Esophagus muscularis mucosa (tissue), 4 donors: ENCODE measurements at regions not wholly inside any gene's neighbourhood (a gene's known extent, or its start where the extent isn't known, plus 50 kb on each side); places are given as distances from the start of the nearest gene placed in this dataset.

Experiments used
- EP300 ChIP-seq: sonication (generic); formaldehyde crosslinking; IDR thresholded peaks from one replicate; pipeline ENCODE4 v1.6.1; 2017; ENCODE audit warnings: antibody characterized with exemption
- POLR2A ChIP-seq: fragments of 450-650 bp; IDR thresholded peaks from one replicate; pipeline ENCODE4 v1.6.1; 2017; ENCODE audit warnings: antibody characterized with exemption, moderate library complexity, mild to moderate bottlenecking, low read depth
- POLR2AphosphoS5 ChIP-seq, 2 donors: sonication (generic); formaldehyde crosslinking; IDR thresholded peaks; one replicate each; pipeline ENCODE4 v1.6.1; 2017; ENCODE audit warnings: antibody characterized with exemption in 2 of 2
- TF ChIP-seq, protein P1 (sequence below), 3 experiments: fragments of 200-600 bp in 2 of 3; fragments of 450-650 bp in 1 of 3; sonication (generic) in 2 of 3; IDR thresholded peaks; one replicate each; pipeline ENCODE4 v1.5.1; 2017 to 2019; ENCODE audit warnings: antibody characterized with exemption in 3 of 3, mild to moderate bottlenecking in 2 of 3, moderate library complexity in 1 of 3

DNA sequence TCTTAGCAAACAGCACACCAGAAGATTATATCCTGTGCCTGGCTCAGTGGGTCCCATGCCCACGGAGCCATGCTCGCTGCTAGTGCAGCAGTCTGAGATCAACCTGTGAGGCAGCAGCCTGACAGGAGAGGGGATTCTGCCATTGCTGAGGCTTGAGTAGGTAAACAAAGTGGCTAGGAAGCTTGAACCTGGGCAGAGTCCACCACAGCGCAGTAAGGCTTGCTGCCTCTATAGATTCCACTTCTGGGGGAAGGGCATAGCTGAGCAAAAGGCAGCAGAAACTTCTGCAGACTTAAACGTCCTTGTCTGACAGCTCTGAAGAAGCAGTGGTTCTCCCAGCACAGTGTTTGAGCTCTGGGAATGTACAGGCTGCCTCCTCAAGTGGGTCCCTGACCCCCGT is 210.3 kb downstream of the RMST start:
- TF ChIP-seq, protein P1, sequence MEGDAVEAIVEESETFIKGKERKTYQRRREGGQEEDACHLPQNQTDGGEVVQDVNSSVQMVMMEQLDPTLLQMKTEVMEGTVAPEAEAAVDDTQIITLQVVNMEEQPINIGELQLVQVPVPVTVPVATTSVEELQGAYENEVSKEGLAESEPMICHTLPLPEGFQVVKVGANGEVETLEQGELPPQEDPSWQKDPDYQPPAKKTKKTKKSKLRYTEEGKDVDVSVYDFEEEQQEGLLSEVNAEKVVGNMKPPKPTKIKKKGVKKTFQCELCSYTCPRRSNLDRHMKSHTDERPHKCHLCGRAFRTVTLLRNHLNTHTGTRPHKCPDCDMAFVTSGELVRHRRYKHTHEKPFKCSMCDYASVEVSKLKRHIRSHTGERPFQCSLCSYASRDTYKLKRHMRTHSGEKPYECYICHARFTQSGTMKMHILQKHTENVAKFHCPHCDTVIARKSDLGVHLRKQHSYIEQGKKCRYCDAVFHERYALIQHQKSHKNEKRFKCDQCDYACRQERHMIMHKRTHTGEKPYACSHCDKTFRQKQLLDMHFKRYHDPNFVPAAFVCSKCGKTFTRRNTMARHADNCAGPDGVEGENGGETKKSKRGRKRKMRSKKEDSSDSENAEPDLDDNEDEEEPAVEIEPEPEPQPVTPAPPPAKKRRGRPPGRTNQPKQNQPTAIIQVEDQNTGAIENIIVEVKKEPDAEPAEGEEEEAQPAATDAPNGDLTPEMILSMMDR (IDR thresholded peaks at IDR 0.05): no peak
- no peak for TF ChIP-seq POLR2A
- no peak for TF ChIP-seq EP300
- TF ChIP-seq POLR2AphosphoS5 (IDR thresholded peaks at IDR 0.05): no peak
